Cardiac fibroblast (primary cell): ENCODE measurements at regions not wholly inside any gene's neighbourhood (a gene's known extent, or its start where the extent isn't known, plus 50 kb on each side); places are given as distances from the start of the nearest gene placed in this dataset.

Experiments used
- DNase-seq, 2 donors: peaks; one replicate each; pipeline versions ENCODE4 v3.0.0 to v3.0.0-alpha.2; 2010; ENCODE audit warnings: low read depth in 2 of 2
- H3K4me3 ChIP-seq, 2 donors: replicated peaks in 1 of 2; 1 replicate in 1 of 2; 2 replicates in 1 of 2; pipeline ENCODE4 v1.5.1; 2011; ENCODE audit warnings: low read depth in 2 of 2, low read length in 2 of 2, mild to moderate bottlenecking in 2 of 2, moderate library complexity in 1 of 2
- TF ChIP-seq, protein P1 (sequence below): IDR thresholded peaks from one replicate; pipeline ENCODE4 v1.5.1; 2011; ENCODE audit warnings: low read depth, mild to moderate bottlenecking, low read length, inconsistent platforms

DNA sequence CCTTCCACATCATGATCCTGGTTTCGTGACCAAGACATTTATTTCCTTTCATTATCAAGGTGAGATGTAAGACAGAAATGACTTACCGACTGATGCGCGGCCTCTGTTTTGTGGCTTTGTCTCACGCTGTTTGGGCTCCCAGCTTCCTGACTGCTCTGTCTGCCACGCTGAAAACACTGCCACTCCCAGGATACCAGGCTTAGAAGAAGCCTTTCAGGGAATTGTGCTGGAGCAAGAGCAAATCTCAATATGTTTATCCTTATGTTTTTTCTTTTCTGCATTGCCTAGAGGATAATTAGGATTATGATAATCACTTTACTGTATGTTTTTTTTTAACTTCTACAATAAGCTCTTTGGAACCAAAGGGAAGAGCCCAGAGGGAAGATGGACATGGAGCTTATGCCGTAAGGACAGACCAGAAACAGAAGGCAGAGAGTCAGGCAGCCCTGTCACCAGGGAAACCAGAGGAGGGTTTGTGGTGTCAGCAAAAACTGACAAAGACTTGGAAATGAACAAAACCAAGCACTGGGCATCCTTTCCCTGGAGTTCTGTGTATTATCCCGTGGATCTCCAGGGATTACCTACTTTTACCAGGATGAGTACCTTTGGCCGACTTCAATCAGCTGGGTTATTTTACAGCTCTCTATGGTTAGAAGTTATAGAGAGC, 68.2 kb upstream of the ISX start:
- TF ChIP-seq, protein P1, sequence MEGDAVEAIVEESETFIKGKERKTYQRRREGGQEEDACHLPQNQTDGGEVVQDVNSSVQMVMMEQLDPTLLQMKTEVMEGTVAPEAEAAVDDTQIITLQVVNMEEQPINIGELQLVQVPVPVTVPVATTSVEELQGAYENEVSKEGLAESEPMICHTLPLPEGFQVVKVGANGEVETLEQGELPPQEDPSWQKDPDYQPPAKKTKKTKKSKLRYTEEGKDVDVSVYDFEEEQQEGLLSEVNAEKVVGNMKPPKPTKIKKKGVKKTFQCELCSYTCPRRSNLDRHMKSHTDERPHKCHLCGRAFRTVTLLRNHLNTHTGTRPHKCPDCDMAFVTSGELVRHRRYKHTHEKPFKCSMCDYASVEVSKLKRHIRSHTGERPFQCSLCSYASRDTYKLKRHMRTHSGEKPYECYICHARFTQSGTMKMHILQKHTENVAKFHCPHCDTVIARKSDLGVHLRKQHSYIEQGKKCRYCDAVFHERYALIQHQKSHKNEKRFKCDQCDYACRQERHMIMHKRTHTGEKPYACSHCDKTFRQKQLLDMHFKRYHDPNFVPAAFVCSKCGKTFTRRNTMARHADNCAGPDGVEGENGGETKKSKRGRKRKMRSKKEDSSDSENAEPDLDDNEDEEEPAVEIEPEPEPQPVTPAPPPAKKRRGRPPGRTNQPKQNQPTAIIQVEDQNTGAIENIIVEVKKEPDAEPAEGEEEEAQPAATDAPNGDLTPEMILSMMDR = no peak
- no peak for DNase-seq
- no peak overlapping the region for H3K4me3 ChIP-seq

DNA sequence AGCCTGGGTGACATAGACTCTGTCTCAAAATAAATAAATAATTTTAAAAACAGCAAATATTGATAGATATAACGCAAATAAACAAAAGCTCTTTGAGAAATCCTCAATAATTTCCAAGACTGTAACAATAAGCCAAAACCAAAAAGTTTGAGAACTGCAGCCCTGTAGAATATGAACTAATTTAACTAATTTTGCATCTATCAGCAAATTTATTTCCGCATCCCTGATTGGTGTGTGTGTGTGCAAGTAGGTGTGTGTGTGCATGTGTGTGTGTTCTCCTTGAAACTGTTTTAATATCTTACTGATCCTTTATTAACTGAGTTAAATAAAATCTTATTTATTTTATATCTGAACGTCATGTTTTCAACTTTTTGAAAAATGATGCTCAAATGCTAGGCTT, 67.0 kb upstream of the ISX start:
- no peak overlapping the region for H3K4me3 ChIP-seq
- TF ChIP-seq, protein P1 = no peak
- no peak for DNase-seq

DNA sequence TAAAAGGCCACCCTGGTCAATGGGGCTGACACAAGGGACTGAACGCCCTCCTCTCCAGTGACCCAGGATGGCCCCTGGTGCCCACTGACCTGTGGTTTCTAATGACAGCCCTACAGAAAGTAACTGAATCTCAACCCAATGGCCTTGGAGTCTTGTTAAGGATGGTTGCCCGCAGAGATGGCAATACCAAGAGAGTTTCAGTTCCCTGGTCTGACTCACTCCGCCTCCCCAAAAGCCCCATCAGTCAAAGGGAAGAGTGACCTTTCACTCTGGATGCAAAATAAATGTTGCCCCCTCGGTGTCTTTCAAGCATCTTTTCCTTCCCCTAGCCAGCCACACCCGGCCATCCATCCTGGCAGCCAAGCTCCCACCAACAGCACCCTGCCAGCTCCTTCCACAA, 57.7 kb upstream of the ISX start:
- no peak overlapping the region for H3K4me3 ChIP-seq
- TF ChIP-seq, protein P1 = no peak
- no peak for DNase-seq

DNA sequence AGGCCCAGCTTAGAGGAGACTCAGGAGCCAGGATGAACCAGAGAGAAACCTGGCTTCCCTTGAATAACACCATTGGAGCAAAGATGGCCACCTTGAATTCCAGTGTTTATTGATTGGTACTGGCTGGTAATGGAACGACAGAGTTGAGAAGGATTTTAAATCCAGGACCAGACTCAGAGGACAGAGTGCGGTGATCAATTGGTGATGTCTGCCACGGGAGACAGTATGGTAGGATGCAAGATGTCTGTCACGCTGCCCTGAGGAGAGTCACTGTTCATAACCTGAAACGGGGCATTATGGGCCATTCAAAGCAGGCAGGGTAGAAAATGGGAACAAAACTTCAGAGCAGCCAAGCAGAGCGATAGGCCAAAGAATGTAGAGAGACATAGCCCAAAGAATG, 55.4 kb upstream of the ISX start:
- no peak for DNase-seq
- TF ChIP-seq, protein P1 = no peak
- H3K4me3 ChIP-seq = no peak overlapping the region

DNA sequence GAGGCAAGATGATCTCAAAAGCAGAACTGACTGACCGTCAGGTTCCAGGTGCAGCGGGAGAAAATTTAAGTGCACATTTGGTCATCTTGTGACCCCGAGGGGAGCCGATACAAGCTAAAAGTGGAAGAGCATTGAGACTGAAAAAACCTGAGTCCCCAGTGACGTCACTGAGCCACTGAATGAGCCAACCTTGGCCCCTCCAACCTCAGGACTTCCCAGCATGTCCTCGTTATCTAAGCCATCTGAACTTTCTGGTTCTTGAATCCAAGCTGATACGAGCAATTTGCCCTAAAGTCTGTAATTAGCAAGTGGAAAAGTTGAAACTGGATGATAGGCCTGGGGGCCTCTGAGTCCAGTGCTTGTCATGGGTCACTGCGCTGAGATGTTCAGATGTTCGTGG, 51.1 kb upstream of the ISX start:
- TF ChIP-seq, protein P1 = no peak
- DNase-seq = no peak
- no peak overlapping the region for H3K4me3 ChIP-seq
